WERI-Rb-1 (cell line): ENCODE measurements at regions not wholly inside any gene's neighbourhood (a gene's known extent, or its start where the extent isn't known, plus 50 kb on each side); places are given as distances from the start of the nearest gene placed in this dataset.

ENCODE experiments used
- DNase-seq: peaks from one replicate; pipeline ENCODE4 v3.0.0-alpha.2; 2020
- H3K27ac ChIP-seq: fragments of 250-450 bp; sonication (Bioruptor Pico); 2 replicates; pipeline ENCODE4 v1.5.1; 2020; ENCODE audit warnings: mild to moderate bottlenecking, moderate library complexity
- H3K27me3 ChIP-seq: fragments of 250-450 bp; sonication (Bioruptor Pico); 2 replicates; pipeline ENCODE4 v1.5.1; 2021; ENCODE audit warnings: mild to moderate bottlenecking, low read depth, moderate library complexity; ENCODE audit not compliant: insufficient read depth, severe bottlenecking
- H3K36me3 ChIP-seq: fragments of 250-450 bp; sonication (Bioruptor Pico); 2 replicates; pipeline ENCODE4 v1.5.1; 2020; ENCODE audit warnings: mild to moderate bottlenecking, moderate library complexity
- H3K4me3 ChIP-seq: 2 replicates; pipeline ENCODE4 v1.5.1; 2011; ENCODE audit warnings: low read depth, mild to moderate bottlenecking, control low read depth, low read length
- H3K9me3 ChIP-seq: fragments of 250-450 bp; sonication (Bioruptor Pico); 2 replicates; pipeline ENCODE4 v1.5.1; 2021; ENCODE audit warnings: mild to moderate bottlenecking, moderate library complexity; ENCODE audit not compliant: severe bottlenecking
- CTCF ChIP-seq: IDR thresholded peaks from 2 replicates; pipeline ENCODE4 v1.5.1; 2011; ENCODE audit warnings: low read depth, mild to moderate bottlenecking, control low read depth, inconsistent platforms, low read length

GRCh38 chr18:68466672-68467071 lies 248.2 kb downstream of the TMX3 start:
- no peak for TF ChIP-seq CTCF
- Histone ChIP-seq H3K4me3 (no peak overlapping the region), H3K27me3 (no peaks in the 10 kb centered on the region), H3K9me3 (no peaks in the 10 kb centered on the region), H3K27ac (no peak overlapping the region), H3K36me3 (no peaks in the 10 kb centered on the region)
- no peak for DNase-seq

- Histone ChIP-seq H3K36me3 (no peaks in the 10 kb centered on the region), H3K4me3 (no peak overlapping the region)
These were observed 252.1 kb downstream of the TMX3 start for GRCh38 chr18:68462766-68463165.

GRCh38 chr18:68462148-68462547 lies 252.8 kb downstream of the TMX3 start:
- DNase-seq, result no peak
- Histone ChIP-seq H3K27me3 (no peaks in the 10 kb centered on the region), H3K4me3 (no peak overlapping the region), H3K36me3 (no peaks in the 10 kb centered on the region), H3K27ac (no peak overlapping the region), H3K9me3 (no peaks in the 10 kb centered on the region)
- TF ChIP-seq CTCF, result no peak

More at GRCh38 chr18:68462766-68463165, 252.1 kb downstream of the TMX3 start:
- Histone ChIP-seq H3K27ac (no peak overlapping the region), H3K27me3 (no peaks in the 10 kb centered on the region), H3K9me3 (no peaks in the 10 kb centered on the region)
- DNase-seq, result no peak
- no peak for TF ChIP-seq CTCF

GRCh38 chr18:68461481-68462018 lies 253.4 kb downstream of the TMX3 start:
- TF ChIP-seq CTCF, result no peak
- Histone ChIP-seq H3K36me3 (no peaks in the 10 kb centered on the region), H3K9me3 (no peaks in the 10 kb centered on the region), H3K27me3 (no peaks in the 10 kb centered on the region), H3K27ac (no peak overlapping the region), H3K4me3 (no peak overlapping the region)
- DNase-seq, result no peak

GRCh38 chr18:68459968-68460367 lies 254.9 kb downstream of the TMX3 start:
- H3K36me3 ChIP-seq, result no peaks in the 10 kb centered on the region

More at GRCh38 chr18:68459968-68460367, 254.9 kb downstream of the TMX3 start:
- Histone ChIP-seq H3K27ac (no peak overlapping the region), H3K4me3 (no peak overlapping the region), H3K27me3 (no peaks in the 10 kb centered on the region), H3K9me3 (no peaks in the 10 kb centered on the region)
- DNase-seq, result no peak
- TF ChIP-seq CTCF, result no peak
